ENCODE measurements at regions not wholly inside any gene's neighbourhood (a gene's known extent, or its start where the extent isn't known, plus 50 kb on each side); places are given as distances from the start of the nearest gene placed in this dataset.

DNA sequence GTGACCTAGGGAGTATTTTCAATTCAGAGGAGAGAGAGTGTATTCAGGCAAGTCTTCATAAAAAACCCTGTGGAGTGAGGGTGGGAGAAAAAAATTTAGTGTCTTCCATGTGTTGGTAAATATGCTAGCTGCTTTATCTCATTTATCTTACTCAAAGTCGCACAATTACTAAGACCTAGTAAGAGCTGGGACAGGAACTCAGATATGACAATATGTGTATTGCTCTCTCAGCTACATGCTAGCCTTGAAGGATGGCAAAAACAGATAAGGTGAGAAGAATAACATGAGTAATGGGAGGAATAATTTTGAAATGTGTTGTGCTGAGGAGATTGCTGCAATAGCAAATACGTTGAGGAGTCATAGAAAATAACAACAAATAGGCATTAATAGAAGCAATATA, 458.6 kb downstream of the SH2D1A start:
- TF ChIP-seq, protein P1, sequence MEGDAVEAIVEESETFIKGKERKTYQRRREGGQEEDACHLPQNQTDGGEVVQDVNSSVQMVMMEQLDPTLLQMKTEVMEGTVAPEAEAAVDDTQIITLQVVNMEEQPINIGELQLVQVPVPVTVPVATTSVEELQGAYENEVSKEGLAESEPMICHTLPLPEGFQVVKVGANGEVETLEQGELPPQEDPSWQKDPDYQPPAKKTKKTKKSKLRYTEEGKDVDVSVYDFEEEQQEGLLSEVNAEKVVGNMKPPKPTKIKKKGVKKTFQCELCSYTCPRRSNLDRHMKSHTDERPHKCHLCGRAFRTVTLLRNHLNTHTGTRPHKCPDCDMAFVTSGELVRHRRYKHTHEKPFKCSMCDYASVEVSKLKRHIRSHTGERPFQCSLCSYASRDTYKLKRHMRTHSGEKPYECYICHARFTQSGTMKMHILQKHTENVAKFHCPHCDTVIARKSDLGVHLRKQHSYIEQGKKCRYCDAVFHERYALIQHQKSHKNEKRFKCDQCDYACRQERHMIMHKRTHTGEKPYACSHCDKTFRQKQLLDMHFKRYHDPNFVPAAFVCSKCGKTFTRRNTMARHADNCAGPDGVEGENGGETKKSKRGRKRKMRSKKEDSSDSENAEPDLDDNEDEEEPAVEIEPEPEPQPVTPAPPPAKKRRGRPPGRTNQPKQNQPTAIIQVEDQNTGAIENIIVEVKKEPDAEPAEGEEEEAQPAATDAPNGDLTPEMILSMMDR (IDR thresholded peaks at IDR 0.05) = no peak
- TF ChIP-seq POLR2A (IDR thresholded peaks at IDR 0.05) = no peak

All from adrenal gland (tissue), 5 donors.